Tibial artery (tissue), 4 donors: ENCODE measurements at regions not wholly inside any gene's neighbourhood (a gene's known extent, or its start where the extent isn't known, plus 50 kb on each side); places are given as distances from the start of the nearest gene placed in this dataset.

Source experiments
- DNase-seq, 2 donors: peaks; one replicate each; pipeline ENCODE4 v3.0.0-alpha.2; 2019
- H3K27ac ChIP-seq, 2 donors: fragments of 200-600 bp; sonication (generic) in 1 of 2; 1 replicate in 1 of 2; 2 replicates in 1 of 2; pipeline ENCODE4 v1.5.1; 2018 to 2019; ENCODE audit warnings: mild to moderate bottlenecking in 1 of 2
- H3K27me3 ChIP-seq, 2 donors: fragments of 200-600 bp; sonication (generic) in 1 of 2; one replicate each; pipeline versions ENCODE4 v1.5.1 to v1.6.0; 2016 to 2019
- H3K36me3 ChIP-seq, 3 donors: fragments of 200-600 bp; sonication (generic) in 2 of 3; one replicate each; pipeline ENCODE4 v1.5.1; 2016 to 2019; ENCODE audit warnings: mild to moderate bottlenecking in 2 of 3
- H3K4me1 ChIP-seq, 4 donors: fragments of 200-600 bp; sonication (generic) in 2 of 4; 1 replicate in 3 of 4; 2 replicates in 1 of 4; pipeline ENCODE4 v1.5.1; 2016 to 2019
- H3K4me3 ChIP-seq, 2 donors: fragments of 200-600 bp; sonication (generic) in 1 of 2; 1 replicate in 1 of 2; 2 replicates in 1 of 2; pipeline ENCODE4 v1.5.1; 2018 to 2019; ENCODE audit warnings: mild to moderate bottlenecking in 2 of 2
- H3K9me3 ChIP-seq, 3 donors: fragments of 200-600 bp; sonication (generic) in 1 of 3; one replicate each; pipeline ENCODE4 v1.5.1; 2016 to 2019
- CTCF ChIP-seq, 2 experiments: fragments of 200-600 bp in 1 of 2; fragments of 450-650 bp in 1 of 2; IDR thresholded peaks; one replicate each; pipeline ENCODE4 v1.5.1; 2017 to 2019; ENCODE audit warnings: antibody characterized with exemption in 2 of 2, mild to moderate bottlenecking in 1 of 2, moderate library complexity in 1 of 2
- intact Hi-C: fragments of 100-400 bp; cut with DNase I; formaldehyde crosslinking; loops from one replicate; pipeline ENCODE4 v1.15.0; 2023; ENCODE audit warnings: low total_unique reads

GRCh38 chr18:32553174-32553573, 82.5 kb upstream of the GAREM1 start:
- DNase-seq = no peak
- H3K36me3 ChIP-seq = no peaks in the 10 kb centered on the region
- TF ChIP-seq CTCF (IDR thresholded peaks at IDR 0.05) = no peak
- H3K9me3 ChIP-seq = no peaks in the 10 kb centered on the region
- no peaks in the 10 kb centered on the region for H3K27me3 ChIP-seq
- no peak overlapping the region for H3K27ac ChIP-seq
- H3K4me3 ChIP-seq = no peak overlapping the region
- H3K4me1 ChIP-seq = no peaks in the 10 kb centered on the region
- intact Hi-C loops = loop anchor here (2.0 to 10.0 kb wide), 2 partner anchors 288 to 394 kb away; no protein-coding TSS in a partner anchor

DNA sequence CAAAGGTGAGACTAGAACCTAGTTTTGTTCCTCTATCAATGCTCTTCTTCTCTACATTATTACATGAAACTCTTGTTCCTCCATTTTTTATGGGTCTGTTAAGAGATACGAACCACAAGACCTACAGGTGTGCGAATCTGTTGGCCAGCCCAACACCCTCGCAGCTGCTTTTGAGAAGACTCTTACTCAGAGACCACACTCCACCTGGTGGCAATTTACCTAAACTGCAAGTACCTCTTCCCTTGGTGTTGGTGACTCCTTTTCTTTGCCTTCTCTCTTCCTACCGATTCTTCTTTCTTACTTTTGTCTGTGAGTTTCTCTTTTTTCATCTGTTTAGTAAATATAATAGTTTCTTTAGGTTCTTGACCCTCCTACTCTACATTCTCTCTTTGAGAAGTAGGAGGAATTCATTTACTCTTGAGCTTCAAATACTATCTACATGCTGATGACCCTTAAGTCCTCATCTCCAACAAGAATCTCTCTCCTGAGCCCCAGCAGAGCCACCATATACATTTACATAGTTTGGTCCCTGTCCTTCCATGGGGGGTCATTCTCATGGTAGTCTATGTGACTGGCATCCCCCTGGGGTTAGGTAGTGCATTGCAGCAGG, 81.8 kb upstream of the GAREM1 start:
- H3K36me3 ChIP-seq = no peaks in the 10 kb centered on the region
- no peak overlapping the region for H3K27ac ChIP-seq
- H3K4me1 ChIP-seq = no peaks in the 10 kb centered on the region
- peak in 1 of 2 donors; percentile 34 for DNase-seq
- TF ChIP-seq CTCF (IDR thresholded peaks at IDR 0.05) = peak; percentile 66 to 71
- no peak overlapping the region for H3K4me3 ChIP-seq
- intact Hi-C loops = loop anchor here (2.0 to 10.0 kb wide), 2 partner anchors 288 to 394 kb away; no protein-coding TSS in a partner anchor
- no peaks in the 10 kb centered on the region for H3K27me3 ChIP-seq
- no peaks in the 10 kb centered on the region for H3K9me3 ChIP-seq

- H3K36me3 ChIP-seq = no peaks in the 10 kb centered on the region
- no peak overlapping the region for H3K4me3 ChIP-seq
- H3K4me1 ChIP-seq = no peaks in the 10 kb centered on the region
- intact Hi-C loops = loop anchor here (10.0 kb wide), 1 partner anchor 286 kb away; no protein-coding TSS in a partner anchor
- H3K9me3 ChIP-seq = no peaks in the 10 kb centered on the region
- no peak for DNase-seq
- TF ChIP-seq CTCF (IDR thresholded peaks at IDR 0.05) = no peak
- no peaks in the 10 kb centered on the region for H3K27me3 ChIP-seq
- no peak overlapping the region for H3K27ac ChIP-seq
Measured at GRCh38 chr18:32550963-32551362, 80.3 kb upstream of the GAREM1 start.

GRCh38 chr18:32549248-32550110, 78.8 kb upstream of the GAREM1 start:
- Histone ChIP-seq H3K36me3 (no peaks in the 10 kb centered on the region), H3K27me3 (no peaks in the 10 kb centered on the region), H3K4me1 (no peaks in the 10 kb centered on the region), H3K4me3 (no peak overlapping the region), H3K9me3 (no peaks in the 10 kb centered on the region), H3K27ac (no peak overlapping the region)
- TF ChIP-seq CTCF (IDR thresholded peaks at IDR 0.05) = peak; percentile 57 to 60
- DNase-seq = no peak
- intact Hi-C loops = loop anchor here (10.0 kb wide), 2 partner anchors 75 to 285 kb away; partner anchors contain the start of gene GAREM1

- TF ChIP-seq CTCF (IDR thresholded peaks at IDR 0.05) = no peak
- Histone ChIP-seq H3K9me3 (no peaks in the 10 kb centered on the region), H3K27ac (no peak overlapping the region), H3K4me3 (no peak overlapping the region), H3K4me1 (no peaks in the 10 kb centered on the region), H3K27me3 (no peaks in the 10 kb centered on the region), H3K36me3 (no peaks in the 10 kb centered on the region)
- intact Hi-C loops = loop anchor here (10.0 kb wide), 1 partner anchor 74 kb away; the partner anchor contains the start of gene GAREM1
- DNase-seq = no peak
Measured at GRCh38 chr18:32548688-32549087, 78.0 kb upstream of the GAREM1 start.
